ENCODE measurements at regions not wholly inside any gene's neighbourhood (a gene's known extent, or its start where the extent isn't known, plus 50 kb on each side); places are given as distances from the start of the nearest gene placed in this dataset.
"Not testable (repeated sequence)": the region's sequence is repeated elsewhere in the genome, so short reads cannot be mapped to it uniquely, and the experiment has no call there.

DNA sequence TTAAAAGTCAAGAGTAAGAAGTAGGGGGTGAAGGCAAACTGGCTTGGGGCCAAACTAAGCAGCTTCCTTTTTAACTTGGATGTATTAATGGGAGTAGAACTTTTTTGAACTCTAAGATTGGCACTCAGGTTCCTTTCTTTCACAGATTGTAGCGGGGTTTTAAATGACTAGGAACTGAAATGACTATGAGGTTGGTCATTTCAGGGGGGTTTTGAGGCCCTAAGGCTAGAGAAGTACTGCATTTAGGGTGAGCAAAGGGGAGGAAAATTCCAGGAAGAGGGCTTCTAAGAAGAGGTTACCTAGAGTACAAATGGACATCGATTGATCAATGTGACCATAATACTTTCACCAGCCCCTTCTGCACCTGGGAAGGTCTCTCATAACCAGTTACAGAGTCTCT lies 381.8 kb downstream of the MLLT3 start:
- DNase-seq = no peak

DNA sequence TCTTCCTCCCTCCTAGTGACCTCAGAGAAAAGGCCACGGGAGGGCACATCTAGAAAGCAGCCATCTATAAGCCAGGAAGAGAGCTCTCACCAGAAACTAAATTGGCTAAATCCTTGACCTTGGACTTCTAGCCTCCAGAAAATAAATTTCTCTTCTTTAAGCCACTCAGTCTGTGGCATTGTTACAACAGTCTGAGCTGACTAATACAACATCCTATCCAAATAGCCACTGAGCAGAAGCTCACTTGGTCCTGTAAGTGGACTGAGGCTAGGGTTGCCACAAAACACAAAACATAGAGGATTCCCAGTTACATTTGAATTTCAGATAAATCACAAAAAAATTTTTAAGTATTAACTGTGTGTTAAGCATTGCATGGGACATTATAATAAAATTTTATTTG lies 383.4 kb downstream of the MLLT3 start:
- no peak for DNase-seq

DNA sequence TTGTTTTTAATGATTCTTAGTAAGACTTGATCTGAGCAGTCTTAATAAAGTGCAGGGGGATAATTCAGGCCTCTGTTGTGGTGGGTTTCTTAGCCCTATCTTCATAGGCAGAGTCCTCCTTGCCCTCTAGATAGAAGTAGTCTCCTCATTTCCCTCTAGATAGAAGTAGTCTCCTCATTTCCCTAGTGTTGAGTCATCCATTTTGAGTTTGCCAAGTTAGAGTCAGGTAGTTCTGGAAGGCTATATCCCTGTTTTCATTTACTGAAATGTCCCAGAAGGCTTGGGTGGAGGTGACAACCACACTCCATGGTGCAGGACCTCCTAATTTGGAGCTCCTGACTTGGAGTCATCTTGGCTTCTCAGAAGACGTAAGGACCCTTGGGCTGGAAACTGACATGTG lies 384.6 kb downstream of the MLLT3 start:
- no peak for DNase-seq

DNA sequence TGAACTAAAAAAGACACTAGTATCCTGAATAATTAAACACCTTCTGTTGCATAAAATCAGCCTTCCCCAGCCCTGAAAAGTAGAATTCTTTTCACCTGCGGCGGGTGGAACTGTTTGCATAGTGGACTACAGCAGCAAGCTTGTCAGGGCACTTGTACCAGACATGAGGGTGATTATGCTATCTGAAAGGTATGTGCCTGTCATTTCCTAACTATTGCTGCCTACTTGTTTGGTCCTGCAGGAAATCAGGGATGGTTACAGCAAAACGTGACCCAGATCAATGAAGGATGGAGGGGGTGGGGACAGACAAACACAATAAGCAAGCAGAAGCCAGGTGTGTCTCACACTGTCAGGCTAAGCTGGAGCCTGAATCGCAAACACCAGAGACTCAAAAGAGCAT lies 385.6 kb downstream of the MLLT3 start:
- no peak for DNase-seq

DNA sequence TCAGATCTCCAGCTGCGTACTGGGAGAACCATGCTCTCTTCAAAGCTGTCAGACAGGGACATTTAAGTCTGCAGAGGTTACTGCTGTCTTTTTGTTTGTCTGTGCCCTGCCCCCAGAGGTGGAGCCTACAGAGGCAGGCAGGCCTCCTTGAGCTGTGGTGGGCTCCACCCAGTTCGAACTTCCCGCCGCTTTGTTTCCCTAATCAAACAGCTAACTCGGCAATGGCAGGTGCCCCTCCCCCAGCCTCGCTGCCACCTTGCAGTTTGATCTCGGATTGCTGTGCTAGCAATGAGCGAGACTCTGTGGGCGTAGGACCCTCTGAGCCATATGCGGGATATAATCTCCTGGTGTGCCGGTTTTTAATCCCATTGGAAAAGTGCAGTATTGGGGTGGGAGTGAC lies 387.1 kb downstream of the MLLT3 start:
- not testable (repeated sequence) for DNase-seq

DNA sequence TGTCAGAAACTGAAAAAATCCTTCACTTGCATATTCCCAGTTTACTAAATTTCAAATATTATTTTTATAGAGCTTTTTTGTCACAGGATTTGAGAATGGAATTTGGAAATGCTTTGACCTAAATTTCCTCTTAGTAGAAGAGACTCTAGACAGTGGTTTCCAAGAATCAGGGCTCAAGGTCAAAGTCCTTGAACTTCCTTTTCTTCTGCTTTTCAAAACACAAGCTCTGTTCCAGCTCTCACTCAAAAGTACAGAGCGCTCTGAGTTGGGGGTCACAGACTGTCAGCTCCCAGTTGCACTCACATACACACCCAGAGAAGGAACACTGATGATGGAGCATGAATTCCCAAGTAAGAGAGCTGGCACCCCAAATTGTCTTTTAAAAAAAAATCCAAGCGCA lies 394.2 kb downstream of the MLLT3 start:
- no peak for DNase-seq

DNA sequence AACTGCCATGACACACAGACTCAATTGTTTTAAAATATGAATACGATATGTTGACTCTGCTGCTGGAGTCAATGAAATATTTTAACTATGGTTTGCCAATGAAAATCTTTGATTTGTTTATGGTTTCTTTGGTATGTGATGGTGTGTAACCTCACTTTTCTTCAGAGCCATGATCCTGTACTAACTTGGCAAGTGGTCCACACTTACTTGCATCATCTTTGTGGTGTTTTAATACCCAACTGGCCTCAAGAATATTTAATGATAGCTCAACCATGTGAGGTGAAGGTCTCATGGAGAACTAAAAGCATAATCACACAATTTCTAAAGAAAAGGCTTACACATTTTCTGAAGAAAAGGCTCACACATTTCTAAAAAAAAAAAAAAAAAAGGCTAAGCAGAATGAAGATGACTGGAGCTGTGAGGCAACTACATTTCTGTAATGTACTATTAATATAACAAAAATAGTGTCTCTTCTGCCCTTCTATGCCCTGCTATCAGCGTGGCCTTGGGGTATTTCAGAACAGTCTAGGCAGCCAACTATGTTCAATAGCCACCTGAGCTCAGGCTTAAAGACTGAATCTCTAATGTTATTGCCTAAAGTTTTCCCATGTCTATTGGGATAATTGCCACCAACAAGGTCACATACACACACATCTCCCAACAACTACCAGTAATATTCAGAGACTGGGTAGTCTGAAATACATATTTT lies 395.0 kb downstream of the MLLT3 start:
- DNase-seq = no peak

DNA sequence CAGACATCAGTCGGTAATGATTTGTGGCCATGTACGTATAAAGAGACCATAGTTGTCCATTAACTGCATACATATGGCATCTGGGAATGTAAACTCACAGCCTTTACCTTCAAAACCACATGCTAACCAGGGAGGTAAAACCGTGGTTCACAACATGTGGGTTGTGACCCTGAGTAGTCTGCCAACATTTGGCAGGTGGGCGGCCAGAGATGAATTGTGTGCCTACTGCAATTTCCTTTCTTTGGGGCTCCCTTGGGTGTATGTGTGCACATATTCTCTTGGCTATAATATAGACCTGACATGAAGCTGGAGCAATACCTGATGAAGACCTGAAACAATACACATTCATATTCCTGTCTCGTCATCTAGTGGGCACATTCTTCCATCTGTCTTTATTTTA lies 396.0 kb downstream of the MLLT3 start:
- DNase-seq = no peak

GRCh38 chr9:20225826-20226225 lies 396.5 kb downstream of the MLLT3 start:
- no peak for DNase-seq

DNA sequence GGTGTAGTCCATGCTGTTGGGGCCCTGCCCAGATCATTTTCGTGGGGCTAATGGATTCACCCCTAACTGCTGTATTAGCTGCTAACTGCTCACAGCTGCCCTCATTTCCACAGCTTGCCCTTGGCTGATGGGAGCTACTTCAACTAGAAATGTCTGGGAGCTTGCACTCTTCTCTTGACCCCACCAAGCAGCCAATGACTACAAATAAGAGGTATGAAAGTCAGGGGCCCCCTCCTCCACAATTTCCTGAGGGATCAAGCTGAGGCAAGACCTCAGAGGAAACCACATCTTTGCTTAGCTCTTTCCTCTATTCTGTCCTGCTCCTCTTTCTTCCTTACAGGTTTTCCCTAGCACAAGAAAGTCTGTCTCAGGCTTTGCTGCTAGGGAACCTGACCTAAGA lies 397.5 kb downstream of the MLLT3 start:
- DNase-seq = no peak

DNA sequence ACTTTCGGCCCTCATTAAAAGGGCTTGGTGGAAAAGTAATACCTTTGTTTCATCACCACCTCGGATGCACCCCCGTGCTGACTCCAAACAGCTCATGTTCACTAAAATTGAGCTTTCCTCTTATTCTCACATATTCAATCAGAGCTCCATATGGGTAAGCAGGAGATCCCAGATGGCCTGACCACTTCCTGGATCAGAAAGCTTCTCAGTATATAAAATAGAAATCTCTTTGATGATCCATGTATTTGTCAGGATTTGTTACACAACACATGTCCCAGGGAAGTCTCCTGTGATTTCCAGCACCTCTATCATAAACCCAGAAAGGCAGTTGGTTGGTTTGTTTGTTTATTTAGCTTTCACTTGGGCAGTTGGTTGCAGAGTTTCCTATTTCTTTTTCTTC lies 402.0 kb downstream of the MLLT3 start:
- no peak for DNase-seq

DNA sequence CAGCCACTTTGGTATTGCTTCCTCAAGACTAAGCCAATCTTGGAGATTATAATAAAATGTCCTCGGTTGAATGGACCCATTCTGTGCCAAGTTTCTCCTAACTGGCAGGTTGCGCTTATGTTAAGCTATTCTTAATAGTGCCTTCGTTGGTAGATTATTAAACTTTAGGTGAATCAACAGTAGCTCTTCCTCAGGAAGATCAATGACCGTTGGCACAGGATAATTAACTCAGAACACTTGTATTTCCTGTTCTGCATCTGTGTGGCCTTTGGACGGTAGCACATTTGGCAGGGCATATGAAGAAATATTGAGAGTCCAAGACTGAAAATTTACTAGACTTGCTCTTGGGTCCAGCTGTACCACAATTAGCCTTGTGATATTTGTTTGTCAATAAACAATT lies 402.9 kb downstream of the MLLT3 start:
- no peak for DNase-seq

GRCh38 chr9:20217596-20217995 lies 404.7 kb downstream of the MLLT3 start:
- no peak for DNase-seq

DNA sequence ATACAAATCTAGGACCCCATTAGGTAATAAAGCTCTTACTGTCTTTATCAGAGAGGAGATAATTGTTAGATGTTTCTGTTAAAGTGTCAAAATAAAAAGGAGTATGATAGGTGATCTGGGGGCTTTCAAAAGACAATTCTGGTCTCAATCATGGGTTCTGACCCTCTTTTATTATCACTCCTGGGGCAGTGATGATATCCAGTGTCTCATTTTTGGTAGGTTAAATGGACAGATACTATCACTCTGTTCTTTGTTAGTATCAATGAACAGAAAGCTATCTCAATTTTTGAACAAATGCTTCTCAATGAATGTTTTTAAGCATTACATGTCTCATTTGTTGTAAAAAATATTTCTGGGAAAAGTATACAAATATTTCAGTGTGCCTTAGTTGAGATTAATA lies 405.9 kb downstream of the MLLT3 start:
- DNase-seq = no peak

- no peak for DNase-seq
These were observed 406.7 kb downstream of the MLLT3 start for GRCh38 chr9:20215552-20215951.

DNA sequence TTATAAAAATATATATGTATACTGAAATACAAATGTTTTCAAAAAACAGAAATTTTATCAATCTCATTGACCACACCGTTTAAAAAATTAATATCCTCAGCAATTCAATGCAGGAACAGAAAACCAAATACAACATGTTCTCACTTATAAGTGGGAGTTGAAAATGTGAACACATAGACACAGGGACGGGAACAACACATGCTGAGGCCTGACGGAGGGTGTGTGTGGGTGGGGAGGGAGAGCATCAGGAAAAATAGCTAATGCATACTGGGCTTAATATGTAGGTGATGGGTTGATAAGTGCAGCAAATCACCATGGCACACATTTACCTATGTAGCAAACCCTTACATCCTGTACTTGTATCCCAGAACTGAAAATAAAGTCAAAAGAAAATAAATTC lies 409.5 kb downstream of the MLLT3 start:
- DNase-seq = peak in 2 of 56 donors; percentile 2 to 9

- no peak for DNase-seq
These were observed 412.6 kb downstream of the MLLT3 start for GRCh38 chr9:20209391-20210340.

DNA sequence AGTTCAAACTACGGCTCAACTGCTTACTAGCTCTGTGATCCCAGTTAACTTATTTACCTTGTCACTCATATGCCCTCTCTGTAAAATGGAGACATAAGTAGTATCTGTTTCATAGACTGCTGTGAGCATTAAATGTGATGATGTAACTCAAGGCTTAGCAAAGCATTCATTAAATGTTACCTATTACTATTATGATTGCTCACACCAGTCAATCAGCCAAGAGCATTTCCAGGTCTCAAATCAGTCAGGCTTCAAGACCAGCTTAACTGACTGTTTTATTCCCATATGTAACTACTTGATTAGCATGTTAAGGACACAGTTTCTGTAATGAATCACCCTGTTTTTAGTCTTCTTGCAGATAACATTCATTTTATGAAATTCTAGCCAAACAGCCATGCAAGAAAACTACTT lies 413.3 kb downstream of the MLLT3 start:
- DNase-seq = no peak

- no peak for DNase-seq
These were observed 414.1 kb downstream of the MLLT3 start for GRCh38 chr9:20208226-20208625.

DNA sequence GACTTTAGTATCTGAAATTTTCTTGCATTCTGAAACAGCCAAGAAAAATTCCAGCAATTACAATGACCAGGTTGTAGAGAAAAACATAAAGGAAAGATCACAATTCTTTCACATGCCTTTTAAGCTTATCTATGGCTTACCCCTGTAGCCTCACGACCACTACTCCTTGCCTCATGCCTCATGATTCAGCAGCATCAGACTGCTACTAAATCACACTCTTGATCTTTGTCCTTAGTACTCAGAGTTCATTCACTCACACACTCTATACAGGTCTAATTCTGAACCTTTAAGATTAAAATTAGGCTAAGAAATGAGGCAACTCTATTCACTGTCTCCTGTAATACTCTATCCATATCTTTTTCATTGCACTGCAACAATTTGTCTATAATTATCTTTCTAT lies 415.1 kb downstream of the MLLT3 start:
- no peak for DNase-seq

- DNase-seq = no peak
These were observed 416.5 kb downstream of the MLLT3 start for GRCh38 chr9:20205821-20206220.

GRCh38 chr9:20200991-20201431 lies 412.2 kb upstream of the SLC24A2 start:
- no peak for DNase-seq

- no peak for DNase-seq
These were observed 411.7 kb upstream of the SLC24A2 start for GRCh38 chr9:20200581-20200980.
